ENCODE measurements at regions not wholly inside any gene's neighbourhood (a gene's known extent, or its start where the extent isn't known, plus 50 kb on each side); places are given as distances from the start of the nearest gene placed in this dataset.

DNA sequence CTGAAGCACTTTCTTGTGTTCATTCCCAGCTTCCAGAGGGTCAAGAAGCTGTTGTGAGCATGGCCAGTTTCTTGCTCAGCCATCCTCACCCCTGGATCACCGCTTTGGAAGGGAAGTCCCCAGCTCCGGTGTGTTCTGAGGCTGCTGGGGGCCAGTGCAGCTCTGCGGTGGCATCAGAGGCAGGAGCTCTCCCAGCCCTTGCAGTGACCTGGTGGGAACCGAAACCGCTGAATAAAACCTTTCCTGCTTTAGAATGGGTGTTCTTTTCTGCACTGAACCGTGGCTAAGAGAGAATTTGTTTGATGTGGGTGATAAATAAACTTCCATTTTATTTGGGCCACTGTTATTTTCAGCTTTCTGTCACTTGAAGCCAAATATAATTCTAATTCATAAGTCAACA is 450.9 kb upstream of the VSTM2A start:
- TF ChIP-seq, protein P1, sequence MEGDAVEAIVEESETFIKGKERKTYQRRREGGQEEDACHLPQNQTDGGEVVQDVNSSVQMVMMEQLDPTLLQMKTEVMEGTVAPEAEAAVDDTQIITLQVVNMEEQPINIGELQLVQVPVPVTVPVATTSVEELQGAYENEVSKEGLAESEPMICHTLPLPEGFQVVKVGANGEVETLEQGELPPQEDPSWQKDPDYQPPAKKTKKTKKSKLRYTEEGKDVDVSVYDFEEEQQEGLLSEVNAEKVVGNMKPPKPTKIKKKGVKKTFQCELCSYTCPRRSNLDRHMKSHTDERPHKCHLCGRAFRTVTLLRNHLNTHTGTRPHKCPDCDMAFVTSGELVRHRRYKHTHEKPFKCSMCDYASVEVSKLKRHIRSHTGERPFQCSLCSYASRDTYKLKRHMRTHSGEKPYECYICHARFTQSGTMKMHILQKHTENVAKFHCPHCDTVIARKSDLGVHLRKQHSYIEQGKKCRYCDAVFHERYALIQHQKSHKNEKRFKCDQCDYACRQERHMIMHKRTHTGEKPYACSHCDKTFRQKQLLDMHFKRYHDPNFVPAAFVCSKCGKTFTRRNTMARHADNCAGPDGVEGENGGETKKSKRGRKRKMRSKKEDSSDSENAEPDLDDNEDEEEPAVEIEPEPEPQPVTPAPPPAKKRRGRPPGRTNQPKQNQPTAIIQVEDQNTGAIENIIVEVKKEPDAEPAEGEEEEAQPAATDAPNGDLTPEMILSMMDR (IDR thresholded peaks at IDR 0.05), result no peak
- TF ChIP-seq MAZ (IDR thresholded peaks at IDR 0.05; ENCODE audit: borderline replicate concordance, low read depth, low read length), result no peak
- TF ChIP-seq MAFK (IDR thresholded peaks at IDR 0.05; ENCODE audit: partially characterized antibody), result no peak
- TF ChIP-seq ESRRA (IDR thresholded peaks at IDR 0.05; ENCODE audit: borderline replicate concordance, low read length), result no peak
- no peak for TF ChIP-seq MYC (IDR thresholded peaks at IDR 0.05; ENCODE audit: borderline replicate concordance, low read length)
